Stimulated activated CD4-positive, alpha-beta T cell treated with anti-CD3 and anti-CD28 coated beads, Interleukin-4, amount 100 ng/mL, for 24 hours (primary cell): ENCODE measurements at regions not wholly inside any gene's neighbourhood (a gene's known extent, or its start where the extent isn't known, plus 50 kb on each side); places are given as distances from the start of the nearest gene placed in this dataset.
"Not testable (repeated sequence)": the region's sequence is repeated elsewhere in the genome, so short reads cannot be mapped to it uniquely, and the experiment has no call there.

Experiments
- DNase-seq: peaks from one replicate; pipeline ENCODE4 v3.0.0-alpha.2; 2020

DNA sequence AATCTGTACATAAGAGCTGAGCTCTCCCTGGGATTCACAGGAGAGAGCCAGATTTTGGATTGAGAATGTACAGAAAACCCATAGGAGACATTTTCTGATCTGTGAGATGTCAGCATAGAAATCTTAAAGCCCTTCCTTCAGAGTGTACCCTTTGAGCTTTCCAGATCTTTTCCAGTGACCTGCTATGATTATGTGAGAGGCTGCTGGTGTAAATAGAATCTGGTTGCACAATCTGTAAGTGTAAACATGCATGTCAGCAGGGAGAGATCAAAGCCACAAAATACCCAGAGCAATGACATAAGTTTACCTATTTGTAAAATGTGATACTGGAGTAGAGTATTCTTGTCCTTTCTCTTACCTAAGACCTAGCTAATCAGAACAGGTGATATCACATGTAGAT, 471.9 kb downstream of the FOXD4L5 start:
- not testable (repeated sequence) for DNase-seq

DNA sequence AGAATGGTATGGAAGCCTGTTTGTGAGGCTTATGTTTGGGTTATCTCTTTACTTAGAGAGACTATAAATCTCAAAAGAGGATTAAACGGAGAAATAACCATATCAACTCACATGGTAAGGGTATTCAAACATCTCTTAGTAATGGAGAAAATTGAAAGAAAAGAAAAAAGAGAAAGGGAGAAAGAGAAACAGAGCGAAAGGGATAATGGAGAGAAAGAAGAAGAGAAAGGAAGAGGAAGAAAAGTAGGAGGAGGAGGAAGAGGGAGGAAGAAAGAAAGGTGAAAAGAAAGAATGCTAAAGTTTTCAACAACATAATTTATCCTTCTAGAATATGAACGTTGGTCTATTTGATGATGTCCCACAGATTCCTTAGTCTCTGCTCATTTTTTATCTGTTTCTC, 506.3 kb downstream of the FOXD4L5 start:
- DNase-seq, result not testable (repeated sequence)

DNA sequence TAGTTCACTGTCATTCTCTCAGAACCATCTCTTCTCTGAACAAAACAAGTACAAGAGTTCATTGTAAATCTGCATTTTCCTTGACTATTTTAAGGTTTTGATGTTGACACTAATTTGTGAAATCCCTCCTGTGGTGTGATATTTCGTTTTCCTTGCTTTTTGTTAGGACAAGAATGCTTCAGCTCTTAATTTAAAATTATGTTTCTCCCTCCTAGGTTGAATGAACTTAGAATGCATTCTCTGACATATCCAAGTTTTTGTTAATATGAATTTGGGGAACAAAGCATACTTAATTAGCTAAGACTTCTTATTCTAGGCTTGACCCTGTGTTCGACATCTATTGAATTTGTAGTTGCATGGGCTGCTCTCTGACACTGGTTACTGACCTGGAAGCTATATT, 508.7 kb downstream of the FOXD4L5 start:
- not testable (repeated sequence) for DNase-seq

DNA sequence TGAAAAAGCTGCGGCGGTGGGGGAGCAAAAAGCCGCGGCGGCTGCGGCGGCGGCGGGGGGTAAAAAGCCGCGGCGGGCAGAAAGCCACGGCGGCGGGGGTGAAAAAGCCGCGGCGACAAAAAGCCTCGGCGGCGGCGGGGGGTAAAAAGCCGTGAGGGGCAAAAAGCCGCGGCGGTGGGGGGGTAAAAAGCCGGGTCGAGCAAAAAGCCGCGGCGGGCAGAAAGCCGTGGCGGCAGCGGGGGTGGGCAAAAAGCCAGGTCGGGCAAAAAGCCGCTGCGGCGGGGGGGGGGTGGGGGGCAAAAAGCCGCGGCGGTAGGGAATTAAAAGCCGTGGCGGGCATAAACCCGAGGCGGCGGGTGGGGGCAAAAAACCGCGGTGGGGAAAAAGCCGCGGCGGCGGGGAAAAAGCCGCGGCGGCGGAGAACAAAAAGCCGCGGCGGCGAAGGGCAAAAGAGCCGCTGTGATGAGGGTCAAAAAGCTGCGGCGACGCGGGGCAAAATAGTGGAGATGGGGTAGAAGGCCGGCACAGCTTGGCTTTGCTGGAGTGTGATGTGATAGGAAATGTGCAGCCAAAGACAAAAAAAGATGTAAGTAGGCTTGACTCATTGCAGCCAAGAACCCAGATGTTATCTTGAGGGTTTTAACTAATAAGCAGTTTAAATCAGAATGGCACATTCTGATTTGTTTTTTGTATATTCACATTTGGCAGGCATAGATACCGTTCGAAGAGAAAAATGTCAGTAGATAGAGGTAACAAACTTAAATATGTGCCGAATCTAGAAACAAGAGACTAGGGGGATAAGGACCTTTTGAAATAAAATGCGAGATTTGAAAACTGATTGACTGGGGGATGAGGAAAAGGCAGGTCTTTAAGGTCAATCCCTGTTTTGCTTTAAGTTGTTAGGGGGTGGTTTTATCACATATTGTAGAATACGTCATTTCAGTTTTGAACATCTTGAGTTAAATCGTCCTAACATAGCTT, 509.9 kb downstream of the FOXD4L5 start:
- peak; percentile 2 for DNase-seq

DNA sequence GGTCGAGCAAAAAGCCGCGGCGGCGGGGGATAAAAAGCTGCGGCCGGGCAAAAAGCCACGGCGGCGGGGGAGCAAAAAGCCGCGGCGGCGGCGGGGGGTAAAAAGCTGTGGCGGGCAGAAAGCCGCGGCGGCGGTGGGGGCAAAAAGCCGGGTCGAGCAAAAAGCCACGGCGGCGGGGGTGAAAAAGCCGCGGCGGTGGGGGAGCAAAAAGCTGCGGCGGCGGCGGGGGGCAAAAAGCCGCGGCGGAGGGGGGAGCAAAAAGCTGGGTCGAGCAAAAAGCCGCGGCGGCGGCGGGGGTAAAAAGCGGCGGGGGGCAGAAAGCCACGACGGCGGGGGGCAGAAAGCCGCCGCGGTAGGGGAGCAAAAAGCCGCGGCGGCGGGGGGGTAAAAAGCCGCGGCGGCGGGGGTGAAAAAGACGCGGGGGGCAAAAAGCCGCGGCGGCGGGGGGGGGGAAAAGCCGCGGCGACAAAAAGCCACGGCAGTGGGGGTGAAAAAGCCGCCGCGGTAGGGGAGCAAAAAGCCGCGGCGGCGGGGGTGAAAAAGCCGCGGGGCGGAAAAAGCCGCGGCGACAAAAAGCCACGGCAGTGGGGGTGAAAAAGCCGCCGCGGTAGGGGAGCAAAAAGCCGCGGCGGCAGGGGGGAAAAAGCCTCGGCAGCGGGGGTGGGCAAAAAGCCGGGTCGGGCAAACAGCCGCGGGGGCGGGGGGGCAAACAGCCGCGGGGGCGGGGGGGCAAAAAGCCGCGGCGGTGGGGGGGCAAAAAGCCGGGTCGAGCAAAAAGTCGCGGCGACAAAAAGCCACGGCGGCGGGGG, 510.8 kb downstream of the FOXD4L5 start:
- peak; percentile 2 for DNase-seq

DNA sequence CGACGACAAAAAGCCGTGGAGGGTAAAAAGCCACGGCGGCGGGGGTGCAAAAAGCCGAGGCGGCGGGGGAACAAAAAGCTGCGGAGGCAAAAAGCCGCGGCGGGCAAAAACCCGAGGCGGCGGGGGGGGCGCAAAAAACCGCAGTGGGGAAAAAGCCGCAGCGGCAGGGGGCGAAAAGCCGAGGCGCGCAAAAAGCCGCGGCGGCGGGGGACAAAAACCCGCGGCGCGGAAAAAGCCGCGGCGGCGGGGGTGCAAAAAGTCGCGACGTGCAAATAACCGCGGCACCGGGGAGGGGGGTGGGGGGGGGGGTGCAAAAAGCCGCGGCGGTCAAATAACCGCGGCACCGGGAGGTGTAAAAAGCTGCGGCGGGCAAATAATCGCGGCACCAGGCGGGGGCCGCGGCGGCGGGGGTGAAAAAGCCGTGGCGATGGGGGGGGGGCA, 511.5 kb downstream of the FOXD4L5 start:
- peak; percentile 2 for DNase-seq

DNA sequence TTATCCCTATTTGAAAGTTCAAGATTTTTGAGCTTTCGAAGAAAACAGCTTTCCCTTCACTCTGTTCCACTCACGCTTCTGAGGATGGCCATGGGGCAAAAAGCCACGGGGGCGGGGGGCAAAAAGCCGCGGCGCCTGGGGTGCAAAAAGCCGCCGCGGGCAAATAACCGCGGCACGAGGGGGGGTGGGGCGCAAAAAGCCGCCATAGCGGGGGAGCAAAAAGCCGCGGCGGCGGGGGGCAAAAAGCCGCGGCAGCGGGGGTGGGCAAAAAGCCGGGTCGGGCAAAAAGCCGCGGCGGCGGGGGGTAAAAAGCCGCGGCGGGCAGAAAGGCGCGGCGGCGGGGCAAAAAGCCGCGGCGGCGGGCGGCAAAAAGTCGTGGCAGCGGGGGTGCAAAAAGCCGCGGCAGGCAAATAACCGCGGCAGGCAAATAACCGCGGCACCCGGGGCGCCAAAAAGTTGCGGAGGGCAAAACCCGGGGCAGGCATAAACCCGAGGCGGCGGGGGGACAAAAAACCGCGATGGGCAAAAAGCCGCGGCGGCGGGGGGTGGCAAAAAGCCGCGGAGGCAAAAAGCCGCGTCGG, 512.2 kb downstream of the FOXD4L5 start:
- not testable (repeated sequence) for DNase-seq

DNA sequence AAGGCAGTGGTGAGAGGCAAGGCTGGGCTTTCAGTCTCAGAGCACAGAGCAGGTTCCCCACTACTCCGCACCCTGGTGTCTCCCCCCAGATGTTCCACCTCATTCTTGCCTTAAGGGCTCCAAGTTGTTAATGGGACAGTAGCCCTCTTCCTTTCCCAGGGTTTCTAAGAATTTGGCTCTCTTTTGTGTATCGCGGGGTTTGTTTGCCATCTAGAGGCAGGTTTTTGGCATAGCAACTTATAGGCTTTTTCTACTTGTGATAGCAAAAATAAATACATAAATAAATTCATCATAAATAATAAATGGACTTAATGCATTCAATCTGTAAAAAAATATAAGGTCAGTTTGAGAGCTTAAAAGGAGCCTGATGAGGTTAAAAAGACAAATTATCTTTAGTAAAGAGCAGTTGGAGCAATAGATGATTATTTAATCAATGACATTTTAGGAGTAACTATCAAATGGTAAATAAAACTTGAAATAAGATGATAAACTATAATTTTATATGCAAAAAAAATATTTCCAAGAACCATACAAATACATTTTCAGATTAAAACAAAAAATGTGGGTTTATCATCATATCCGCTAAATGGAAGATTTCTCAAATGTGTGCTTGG, 512.8 kb downstream of the FOXD4L5 start:
- peak; percentile 4 for DNase-seq
